ENCODE measurements at regions not wholly inside any gene's neighbourhood (a gene's known extent, or its start where the extent isn't known, plus 50 kb on each side); places are given as distances from the start of the nearest gene placed in this dataset.

DNA sequence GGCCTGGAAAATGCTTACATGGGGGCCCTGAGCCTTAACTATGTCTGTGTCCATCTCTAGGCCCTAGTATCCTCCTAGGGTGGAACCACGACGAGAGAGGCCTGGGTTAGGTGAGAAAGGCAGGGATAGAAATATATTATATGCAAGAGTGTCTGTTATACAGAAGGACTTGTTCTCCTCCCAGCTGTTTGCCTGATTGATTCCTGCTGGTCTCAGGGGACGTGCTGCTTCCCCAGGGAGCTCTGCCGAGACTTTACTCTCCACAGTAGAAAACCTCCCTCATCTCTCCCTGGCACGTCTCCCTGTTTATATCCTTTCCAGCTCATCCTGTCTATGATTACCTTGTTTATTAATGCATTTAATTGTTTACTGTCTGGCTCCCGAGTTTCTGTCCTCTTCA is 132.6 kb downstream of the MIAT start:
- ATAC-seq, result no peak
- H3K4me3 ChIP-seq, result no peak overlapping the region
- TF ChIP-seq, protein P1, sequence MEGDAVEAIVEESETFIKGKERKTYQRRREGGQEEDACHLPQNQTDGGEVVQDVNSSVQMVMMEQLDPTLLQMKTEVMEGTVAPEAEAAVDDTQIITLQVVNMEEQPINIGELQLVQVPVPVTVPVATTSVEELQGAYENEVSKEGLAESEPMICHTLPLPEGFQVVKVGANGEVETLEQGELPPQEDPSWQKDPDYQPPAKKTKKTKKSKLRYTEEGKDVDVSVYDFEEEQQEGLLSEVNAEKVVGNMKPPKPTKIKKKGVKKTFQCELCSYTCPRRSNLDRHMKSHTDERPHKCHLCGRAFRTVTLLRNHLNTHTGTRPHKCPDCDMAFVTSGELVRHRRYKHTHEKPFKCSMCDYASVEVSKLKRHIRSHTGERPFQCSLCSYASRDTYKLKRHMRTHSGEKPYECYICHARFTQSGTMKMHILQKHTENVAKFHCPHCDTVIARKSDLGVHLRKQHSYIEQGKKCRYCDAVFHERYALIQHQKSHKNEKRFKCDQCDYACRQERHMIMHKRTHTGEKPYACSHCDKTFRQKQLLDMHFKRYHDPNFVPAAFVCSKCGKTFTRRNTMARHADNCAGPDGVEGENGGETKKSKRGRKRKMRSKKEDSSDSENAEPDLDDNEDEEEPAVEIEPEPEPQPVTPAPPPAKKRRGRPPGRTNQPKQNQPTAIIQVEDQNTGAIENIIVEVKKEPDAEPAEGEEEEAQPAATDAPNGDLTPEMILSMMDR (IDR thresholded peaks at IDR 0.05), result no peak

DNA sequence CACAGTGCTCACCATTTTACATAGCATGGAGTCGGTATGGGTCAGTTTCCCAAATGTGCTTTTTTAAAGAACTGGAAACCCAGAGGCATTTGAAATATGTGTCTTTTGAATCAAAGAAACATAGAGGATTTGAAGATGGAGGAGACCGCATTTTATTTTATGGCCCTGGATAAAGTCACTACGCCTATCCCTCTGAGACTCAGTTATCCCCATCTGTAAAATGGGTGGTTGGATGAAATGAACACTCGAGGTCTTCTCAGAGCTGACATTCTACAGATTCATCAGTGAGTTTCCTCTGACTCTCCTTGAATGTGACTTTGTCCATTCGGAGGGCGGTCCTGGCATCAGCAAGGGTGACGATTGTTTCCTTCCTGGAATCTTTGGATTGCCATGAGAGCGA is 135.1 kb downstream of the MIAT start:
- intact Hi-C loops (cut with DNase I), result no loop called here
- TF ChIP-seq, protein P1 (IDR thresholded peaks at IDR 0.05), result no peak
- Histone ChIP-seq H3K27me3 (no peaks in the 10 kb centered on the region), H3K9me3 (no peaks in the 10 kb centered on the region), H3K4me1 (no peaks in the 10 kb centered on the region), H3K27ac (no peak overlapping the region), H3K4me3 (no peak overlapping the region), H3K36me3 (no peaks in the 10 kb centered on the region)
- no peak for DNase-seq
- ATAC-seq, result no peak

More for the DNA sequence above, 132.6 kb downstream of the MIAT start:
- H3K36me3 ChIP-seq, result no peaks in the 10 kb centered on the region
- no peaks in the 10 kb centered on the region for H3K4me1 ChIP-seq
- no peaks in the 10 kb centered on the region for H3K9me3 ChIP-seq
- H3K27me3 ChIP-seq, result no peaks in the 10 kb centered on the region
- DNase-seq, result no peak
- H3K27ac ChIP-seq, result no peak overlapping the region
- intact Hi-C loops (cut with DNase I), result no loop called here

- no peak overlapping the region for H3K4me3 ChIP-seq
- TF ChIP-seq, protein P1 (IDR thresholded peaks at IDR 0.05), result no peak
- H3K27ac ChIP-seq, result no peak overlapping the region
- H3K27me3 ChIP-seq, result no peaks in the 10 kb centered on the region
- H3K36me3 ChIP-seq, result no peaks in the 10 kb centered on the region
- intact Hi-C loops (cut with DNase I), result no loop called here
- no peak for ATAC-seq
- H3K4me1 ChIP-seq, result no peaks in the 10 kb centered on the region
- no peak for DNase-seq
- H3K9me3 ChIP-seq, result no peaks in the 10 kb centered on the region
Measured at GRCh38 chr22:26796785-26797184, 139.4 kb downstream of the MIAT start.

DNA sequence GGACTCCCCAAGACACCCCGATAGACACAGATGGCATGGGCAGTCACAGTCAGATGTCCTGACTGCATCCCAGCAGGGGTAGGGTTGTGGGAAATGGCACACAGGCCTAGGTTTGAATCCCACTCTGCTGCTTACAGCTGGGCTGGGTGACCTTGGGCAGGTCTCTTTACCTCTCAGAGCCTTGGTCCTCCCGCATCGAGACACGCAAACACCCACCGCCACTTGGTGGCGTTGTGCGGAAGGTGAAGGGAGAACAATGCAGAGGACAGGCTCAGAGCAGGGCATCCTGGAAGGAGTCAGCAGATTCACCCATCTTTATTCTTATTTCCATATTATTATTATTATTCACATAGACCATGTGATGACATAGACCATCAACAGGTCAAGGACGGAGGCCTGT is 140.5 kb downstream of the MIAT start:
- TF ChIP-seq, protein P1 (IDR thresholded peaks at IDR 0.05), result no peak
- Histone ChIP-seq H3K4me3 (no peak overlapping the region), H3K9me3 (no peaks in the 10 kb centered on the region), H3K27me3 (no peaks in the 10 kb centered on the region), H3K27ac (no peak overlapping the region), H3K4me1 (no peaks in the 10 kb centered on the region), H3K36me3 (no peaks in the 10 kb centered on the region)
- ATAC-seq, result no peak
- intact Hi-C loops (cut with DNase I), result no loop called here
- no peak for DNase-seq

DNA sequence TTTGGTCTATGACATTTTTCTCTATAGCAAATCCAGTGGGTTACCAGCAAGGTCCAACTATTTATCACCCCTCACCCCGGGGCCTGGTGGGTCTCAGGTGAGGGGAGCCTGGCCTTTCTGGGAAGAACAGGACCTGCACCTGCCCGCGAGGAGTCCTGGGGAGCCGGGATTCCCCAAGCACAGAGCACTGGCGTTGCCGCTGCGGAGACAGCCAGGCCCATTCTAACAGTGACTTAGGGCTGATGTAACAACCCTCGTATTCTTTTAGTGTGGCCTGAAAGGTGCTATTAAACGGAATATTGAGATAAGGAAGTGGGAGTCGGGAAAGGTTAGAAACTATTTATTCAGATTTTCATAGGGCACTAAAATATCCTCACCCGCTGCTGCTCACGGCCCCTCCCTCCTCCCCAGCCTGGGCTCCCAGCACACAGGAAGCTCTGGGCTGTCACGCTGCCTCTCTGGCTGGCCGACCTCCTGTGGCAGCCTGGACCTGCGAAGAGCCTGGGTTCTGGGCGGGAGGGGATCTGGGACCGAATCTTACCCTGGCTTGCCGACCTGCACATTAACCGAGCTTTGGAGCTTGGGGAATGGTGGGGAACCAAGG is 141.2 kb downstream of the MIAT start:
- H3K4me3 ChIP-seq, result no peak overlapping the region
- no peaks in the 10 kb centered on the region for H3K36me3 ChIP-seq
- H3K4me1 ChIP-seq, result no peaks in the 10 kb centered on the region
- ATAC-seq (no peak), DNase-seq (no peak)
- no peaks in the 10 kb centered on the region for H3K9me3 ChIP-seq
- intact Hi-C loops (cut with DNase I), result no loop called here
- no peak overlapping the region for H3K27ac ChIP-seq
- TF ChIP-seq, protein P1 (IDR thresholded peaks at IDR 0.05), result no peak
- H3K27me3 ChIP-seq, result no peaks in the 10 kb centered on the region

- H3K9me3 ChIP-seq, result no peaks in the 10 kb centered on the region
- TF ChIP-seq, protein P1 (IDR thresholded peaks at IDR 0.05), result no peak
- intact Hi-C loops (cut with DNase I), result no loop called here
- no peaks in the 10 kb centered on the region for H3K4me1 ChIP-seq
- H3K27me3 ChIP-seq, result no peaks in the 10 kb centered on the region
- no peak overlapping the region for H3K4me3 ChIP-seq
- no peaks in the 10 kb centered on the region for H3K36me3 ChIP-seq
- DNase-seq (no peak), ATAC-seq (no peak)
- no peak overlapping the region for H3K27ac ChIP-seq
Measured at GRCh38 chr22:26800858-26801257, 143.5 kb downstream of the MIAT start.
